Heart right ventricle (tissue), 16 donors: ENCODE measurements at regions not wholly inside any gene's neighbourhood (a gene's known extent, or its start where the extent isn't known, plus 50 kb on each side); places are given as distances from the start of the nearest gene placed in this dataset.

Experiments used
- ATAC-seq, 8 donors: fragments of 200-7000 bp; cut with Tn5 transposase; one replicate each; pipeline ENCODE4 v1.9.1; 2020; ENCODE audit warnings: mild to moderate bottlenecking in 8 of 8, moderate library complexity in 8 of 8, moderate number of reproducible peaks in 1 of 8
- DNase-seq, 2 donors: peaks; one replicate each; pipeline ENCODE4 v3.0.0-alpha.2; 2020
- H3K27ac ChIP-seq, 10 donors: fragments of 200-600 bp; sonication (generic) in 2 of 10; one replicate each; pipeline versions ENCODE4 v1.5.0 to v1.8.0; 2020 to 2022; ENCODE audit warnings: mild to moderate bottlenecking in 3 of 10
- H3K27me3 ChIP-seq, 7 donors: fragments of 200-600 bp; one replicate each; pipeline ENCODE4 v1.8.0; 2021 to 2022; ENCODE audit warnings: mild to moderate bottlenecking in 2 of 7
- H3K36me3 ChIP-seq, 9 donors: fragments of 200-600 bp; sonication (generic) in 1 of 9; one replicate each; pipeline versions ENCODE4 v1.5.0 to v1.8.0; 2020 to 2022; ENCODE audit warnings: mild to moderate bottlenecking in 2 of 9
- H3K4me1 ChIP-seq, 9 donors: fragments of 200-600 bp; sonication (generic) in 1 of 9; one replicate each; pipeline versions ENCODE4 v1.5.0 to v1.8.0; 2020 to 2022; ENCODE audit warnings: mild to moderate bottlenecking in 4 of 9
- H3K4me3 ChIP-seq, 10 donors: fragments of 200-600 bp; sonication (generic) in 2 of 10; one replicate each; pipeline versions ENCODE4 v1.5.0 to v1.8.0; 2020 to 2022; ENCODE audit warnings: mild to moderate bottlenecking in 7 of 10, moderate library complexity in 2 of 10
- H3K9me3 ChIP-seq, 11 donors: fragments of 200-600 bp in 10 of 11; sonication (generic) in 2 of 11; one replicate each; pipeline versions ENCODE4 v1.5.0 to v1.8.0; 2013 to 2022; ENCODE audit warnings: mild to moderate bottlenecking in 2 of 11, control low read depth in 1 of 11, moderate library complexity in 1 of 11
- WGBS, 2 donors: extraction: QIAGEN DNeasy Blood & Tissue Kit; methylation state at CpG; one replicate each; pipeline ENCODE4 v1.1.7; 2013; ENCODE audit warnings: inconsistent platforms in 1 of 2; 5-methylcytosine and 5-hydroxymethylcytosine counted together
- intact Hi-C, 10 donors: fragments of 100-400 bp; cut with DNase I; formaldehyde crosslinking; loops; one replicate each; pipeline versions ENCODE4 v1.11.1 to v1.14.2; 2022
- TF ChIP-seq, protein P1 (sequence below), 9 donors: fragments of 200-600 bp; sonication (generic) in 2 of 9; IDR thresholded peaks; one replicate each; pipeline versions ENCODE4 v1.5.0 to v1.8.0; 2021 to 2022; ENCODE audit warnings: antibody characterized with exemption in 9 of 9, mild to moderate bottlenecking in 5 of 9, moderate library complexity in 1 of 9
- donor health status: Arrhythmogenic right ventricular cardiomyopathy.
- donor health status: ischemic (EF 13 %, LVEDD 7.1; RV severe dilation, severe dysfunction).
- donor health status: healthy with polysubstance abuse.
- donor health status: DM: no; HTN: yes; CAD: no.
- donor health status: DM: no; HTN: no; CAD: no.
- donor health status: ischemic (EF 25% LVEDD 6.9; RV normal size, moderate dysfunction).
- donor health status: ischemic (EF 25% LVEDD 5.7; RV mildly dilated, moderate dysfunction).
- donor health status: healthy.
- donor health status: DM: yes; HTN: yes; CAD: no.
- donor health status: Ischemic cardiomyopathy.
- donor health status: ischemic (EF 35%, LVEDD 5.7; RV mildly dilated, moderate dysfunction).
- donor health status: nonischemic (EF 11% LVEDD 7.7; RV severe dilation, severe dysfunction).
- donor health status: DM: yes; HTN: yes; CAD: no.
- donor health status: PGD.
- donor health status: ischemic (EF 29% LVEDD 5.4; RV normal size, mild dysfunction).
- donor health status: nonischemic (EF 23%, LVEDD 6.1; RV moderate dilation, normal function).

DNA sequence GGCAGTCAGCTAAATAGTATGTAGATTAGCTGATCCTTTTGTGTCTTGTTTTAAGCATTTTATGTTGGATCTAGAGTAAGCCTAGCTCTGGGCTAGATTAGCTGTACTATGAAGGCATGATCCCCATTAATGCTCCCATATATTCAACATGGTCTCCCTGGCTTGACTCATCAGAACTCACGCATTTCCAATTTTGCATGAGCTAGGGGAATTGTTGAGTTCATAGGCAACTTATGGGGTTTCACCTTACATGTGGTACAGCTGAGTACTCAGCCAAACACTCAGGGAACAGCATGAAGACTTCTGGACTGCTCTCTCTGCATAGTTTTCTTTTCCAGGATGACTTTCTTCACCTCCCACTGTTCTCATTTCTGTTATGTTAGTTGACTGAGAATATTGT, 248.2 kb downstream of the TMX3 start:
- no peaks in the 10 kb centered on the region for H3K9me3 ChIP-seq
- H3K36me3 ChIP-seq = no peaks in the 10 kb centered on the region
- intact Hi-C loops = no loop called here
- ATAC-seq (no peak), DNase-seq (no peak)
- no peaks in the 10 kb centered on the region for H3K27me3 ChIP-seq
- TF ChIP-seq, protein P1, sequence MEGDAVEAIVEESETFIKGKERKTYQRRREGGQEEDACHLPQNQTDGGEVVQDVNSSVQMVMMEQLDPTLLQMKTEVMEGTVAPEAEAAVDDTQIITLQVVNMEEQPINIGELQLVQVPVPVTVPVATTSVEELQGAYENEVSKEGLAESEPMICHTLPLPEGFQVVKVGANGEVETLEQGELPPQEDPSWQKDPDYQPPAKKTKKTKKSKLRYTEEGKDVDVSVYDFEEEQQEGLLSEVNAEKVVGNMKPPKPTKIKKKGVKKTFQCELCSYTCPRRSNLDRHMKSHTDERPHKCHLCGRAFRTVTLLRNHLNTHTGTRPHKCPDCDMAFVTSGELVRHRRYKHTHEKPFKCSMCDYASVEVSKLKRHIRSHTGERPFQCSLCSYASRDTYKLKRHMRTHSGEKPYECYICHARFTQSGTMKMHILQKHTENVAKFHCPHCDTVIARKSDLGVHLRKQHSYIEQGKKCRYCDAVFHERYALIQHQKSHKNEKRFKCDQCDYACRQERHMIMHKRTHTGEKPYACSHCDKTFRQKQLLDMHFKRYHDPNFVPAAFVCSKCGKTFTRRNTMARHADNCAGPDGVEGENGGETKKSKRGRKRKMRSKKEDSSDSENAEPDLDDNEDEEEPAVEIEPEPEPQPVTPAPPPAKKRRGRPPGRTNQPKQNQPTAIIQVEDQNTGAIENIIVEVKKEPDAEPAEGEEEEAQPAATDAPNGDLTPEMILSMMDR (IDR thresholded peaks at IDR 0.05) = no peak
- WGBS, 2 donors = 89 to 93% methylated on average over 1 of the region's 1 CpG
- peaks cover 0 to 5% (median 0%) of the 10 kb centered on the region in 9 donors for H3K4me1 ChIP-seq
- H3K4me3 ChIP-seq = no peak overlapping the region
- no peak overlapping the region for H3K27ac ChIP-seq

DNA sequence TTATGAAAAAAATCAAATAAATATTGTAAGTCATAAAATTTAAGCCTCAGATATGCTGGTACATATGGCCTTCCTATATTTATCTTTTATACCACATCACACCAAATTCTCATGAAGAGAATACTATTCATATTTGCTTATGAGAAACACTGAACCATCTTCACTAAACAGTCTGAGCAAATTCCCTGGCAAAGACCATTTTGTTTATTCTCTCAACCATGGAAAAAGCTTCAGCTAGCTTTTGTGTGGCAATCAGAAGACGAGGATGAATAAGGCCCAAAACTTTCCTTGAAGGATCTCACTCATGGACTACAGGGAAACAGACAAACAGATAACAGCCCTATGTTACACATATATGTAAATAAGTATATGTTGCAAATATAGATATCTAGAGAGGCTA, 252.1 kb downstream of the TMX3 start:
- Histone ChIP-seq H3K9me3 (no peaks in the 10 kb centered on the region), H3K4me3 (no peak overlapping the region), H3K36me3 (no peaks in the 10 kb centered on the region), H3K27me3 (no peaks in the 10 kb centered on the region), H3K27ac (no peak overlapping the region), H3K4me1 (no peaks in the 10 kb centered on the region)
- ATAC-seq (no peak), DNase-seq (no peak)
- intact Hi-C loops = no loop called here
- WGBS, 2 donors = 57 to 67% methylated on average over 1 of the region's 1 CpG
- TF ChIP-seq, protein P1 (IDR thresholded peaks at IDR 0.05) = no peak

DNA sequence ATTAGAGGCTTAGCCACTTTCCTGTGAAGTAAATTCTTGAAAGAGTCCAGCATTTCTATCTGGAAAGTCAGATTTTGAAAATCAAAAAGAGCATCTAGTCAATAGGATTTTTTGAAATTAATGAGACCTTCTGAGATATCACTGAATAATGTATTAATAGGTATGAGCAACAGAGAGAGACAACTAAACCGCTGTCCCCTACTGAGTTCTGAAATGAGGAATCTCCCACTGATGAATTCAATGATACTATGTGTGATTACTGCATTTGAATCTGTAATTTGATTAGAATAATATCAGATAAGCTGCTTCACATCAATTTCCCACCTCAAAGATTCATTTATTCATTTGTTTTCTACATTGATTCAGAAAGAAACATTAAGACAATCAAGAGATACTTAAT, 252.8 kb downstream of the TMX3 start:
- intact Hi-C loops = no loop called here
- TF ChIP-seq, protein P1 (IDR thresholded peaks at IDR 0.05) = no peak
- no peaks in the 10 kb centered on the region for H3K4me1 ChIP-seq
- no peak overlapping the region for H3K27ac ChIP-seq
- H3K36me3 ChIP-seq = no peaks in the 10 kb centered on the region
- no peaks in the 10 kb centered on the region for H3K27me3 ChIP-seq
- DNase-seq (no peak), ATAC-seq (no peak)
- H3K9me3 ChIP-seq = no peaks in the 10 kb centered on the region
- WGBS, 2 donors = 85 to 97% methylated on average over 1 of the region's 1 CpG
- H3K4me3 ChIP-seq = no peak overlapping the region

DNA sequence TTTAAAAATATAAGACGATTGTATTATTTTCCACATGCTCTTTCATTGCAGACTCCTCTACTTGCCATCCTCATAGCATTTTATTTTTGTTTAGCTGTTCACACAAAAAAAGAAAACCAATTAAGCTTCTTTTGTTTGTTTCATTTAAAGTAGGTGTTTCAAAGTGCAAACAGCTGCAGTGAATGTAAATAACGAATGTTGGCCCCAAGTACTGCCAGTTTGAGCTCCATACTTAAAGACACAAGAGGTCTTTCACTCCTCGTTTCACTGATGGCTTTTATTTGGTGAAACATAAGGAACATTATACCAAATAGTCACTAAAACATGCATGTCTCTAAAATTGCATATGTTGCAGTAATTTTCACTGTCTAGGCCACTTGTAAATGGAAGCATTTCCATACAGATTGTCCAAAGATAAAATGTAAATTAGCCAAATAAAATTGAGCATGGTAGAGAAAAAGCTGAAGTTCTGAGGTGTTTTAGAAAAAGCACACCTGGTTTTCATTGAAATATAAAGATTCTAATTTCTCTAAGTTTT, 253.4 kb downstream of the TMX3 start:
- ATAC-seq (no peak), DNase-seq (no peak)
- Histone ChIP-seq H3K27me3 (no peaks in the 10 kb centered on the region), H3K4me1 (no peaks in the 10 kb centered on the region), H3K36me3 (no peaks in the 10 kb centered on the region), H3K9me3 (no peaks in the 10 kb centered on the region), H3K4me3 (no peak overlapping the region), H3K27ac (no peak overlapping the region)
- TF ChIP-seq, protein P1 (IDR thresholded peaks at IDR 0.05) = no peak
- WGBS, 2 donors = 52% methylated on average over 3 of the region's 3 CpGs
- intact Hi-C loops = no loop called here
